SIG-M5 treated with dmso at 0.1 percent for 504 hours (cell line): ENCODE measurements at regions not wholly inside any gene's neighbourhood (a gene's known extent, or its start where the extent isn't known, plus 50 kb on each side); places are given as distances from the start of the nearest gene placed in this dataset.

Experiments used
- DNase-seq: peaks from one replicate; lab custom pipeline; 2025; ENCODE audit not compliant: unreplicated experiment; lab: John Stamatoyannopoulos, UW

- no peak for DNase-seq
These were observed 811.2 kb downstream of the TYW1 start for GRCh38 chr7:67807826-67808225.

- no peak for DNase-seq
These were observed 813.0 kb downstream of the TYW1 start for GRCh38 chr7:67809586-67809985.

- no peak for DNase-seq
These were observed 817.1 kb downstream of the TYW1 start for GRCh38 chr7:67813621-67814292.

GRCh38 chr7:67817481-67817880 lies 820.8 kb downstream of the TYW1 start:
- DNase-seq: no peak

GRCh38 chr7:67821116-67821515 lies 824.5 kb downstream of the TYW1 start:
- no peak for DNase-seq

- DNase-seq: no peak
These were observed 826.7 kb downstream of the TYW1 start for GRCh38 chr7:67823345-67823744.

GRCh38 chr7:67825356-67825755 lies 828.7 kb downstream of the TYW1 start:
- no peak for DNase-seq

- no peak for DNase-seq
These were observed 845.3 kb downstream of the TYW1 start for GRCh38 chr7:67841896-67842295.

- DNase-seq: no peak
These were observed 845.9 kb downstream of the TYW1 start for GRCh38 chr7:67842571-67842970.

GRCh38 chr7:67843001-67843565 lies 846.5 kb downstream of the TYW1 start:
- DNase-seq: no peak

GRCh38 chr7:67843615-67844014 lies 847.0 kb downstream of the TYW1 start:
- DNase-seq: no peak

- DNase-seq: no peak
These were observed 850.6 kb downstream of the TYW1 start for GRCh38 chr7:67847092-67847787.

- DNase-seq: no peak
These were observed 857.9 kb downstream of the TYW1 start for GRCh38 chr7:67854221-67855178.

- DNase-seq: no peak
These were observed 858.7 kb downstream of the TYW1 start for GRCh38 chr7:67855322-67855721.

- DNase-seq: no peak
These were observed 859.4 kb downstream of the TYW1 start for GRCh38 chr7:67856046-67856445.

- no peak for DNase-seq
These were observed 861.1 kb downstream of the TYW1 start for GRCh38 chr7:67857698-67858097.

GRCh38 chr7:67858931-67859330 lies 862.3 kb downstream of the TYW1 start:
- no peak for DNase-seq

- DNase-seq: no peak
These were observed 867.3 kb downstream of the TYW1 start for GRCh38 chr7:67863911-67864310.

- DNase-seq: no peak
These were observed 869.4 kb downstream of the TYW1 start for GRCh38 chr7:67866054-67866453.

- DNase-seq: no peak
These were observed 870.2 kb downstream of the TYW1 start for GRCh38 chr7:67866812-67867211.

GRCh38 chr7:67870396-67870795 lies 873.8 kb downstream of the TYW1 start:
- no peak for DNase-seq
